Omental fat pad (tissue), 3 donors: ENCODE measurements at regions not wholly inside any gene's neighbourhood (a gene's known extent, or its start where the extent isn't known, plus 50 kb on each side); places are given as distances from the start of the nearest gene placed in this dataset.

ENCODE experiments used
- ATAC-seq: fragments of 150-250 bp; one replicate; pipeline ENCODE4 v1.9.1; 2016; ENCODE audit warnings: mild to moderate bottlenecking, moderate library complexity; ENCODE audit not compliant: low FRiP score
- DNase-seq: peaks from one replicate; pipeline ENCODE4 v3.0.0-alpha.2; 2019; ENCODE audit warnings: low spot score
- CTCF ChIP-seq, 3 donors: fragments of 450-650 bp; IDR thresholded peaks; one replicate each; pipeline ENCODE4 v1.5.1; 2016 to 2017; ENCODE audit warnings: antibody characterized with exemption in 3 of 3, mild to moderate bottlenecking in 3 of 3, moderate library complexity in 2 of 3

GRCh38 chr16:55040366-55041086 lies 109.9 kb downstream of the IRX5 start:
- no peak for TF ChIP-seq CTCF (IDR thresholded peaks at IDR 0.05)
- no peak for ATAC-seq
- DNase-seq: no peak

GRCh38 chr16:55041540-55042234 lies 111.0 kb downstream of the IRX5 start:
- no peak for TF ChIP-seq CTCF (IDR thresholded peaks at IDR 0.05)
- DNase-seq: no peak

GRCh38 chr16:55042556-55043432 lies 112.1 kb downstream of the IRX5 start:
- DNase-seq (no peak), ATAC-seq (no peak)
- no peak for TF ChIP-seq CTCF (IDR thresholded peaks at IDR 0.05)

More at GRCh38 chr16:55041540-55042234, 111.0 kb downstream of the IRX5 start:
- ATAC-seq: no peak

- TF ChIP-seq CTCF (IDR thresholded peaks at IDR 0.05): no peak
- ATAC-seq (no peak), DNase-seq (no peak)
Observed at GRCh38 chr16:55043499-55043898, 112.8 kb downstream of the IRX5 start.

- ATAC-seq (no peak), DNase-seq (no peak)
Observed at GRCh38 chr16:55044201-55044975, 113.7 kb downstream of the IRX5 start.

More at GRCh38 chr16:55044201-55044975, 113.7 kb downstream of the IRX5 start:
- no peak for TF ChIP-seq CTCF (IDR thresholded peaks at IDR 0.05)
